ENCODE measurements at regions not wholly inside any gene's neighbourhood (a gene's known extent, or its start where the extent isn't known, plus 50 kb on each side); places are given as distances from the start of the nearest gene placed in this dataset.

GRCh38 chr13:55516610-55517009 is 1624.1 kb upstream of the PRR20A start:
- no peak for DNase-seq (ENCODE audit: low read depth)
- no peak for TF ChIP-seq CTCF (conservative IDR thresholded peaks at IDR 0.05; ENCODE audit: low read depth, low read length)
- H3K4me3 ChIP-seq (ENCODE audit: low read depth, low read length), result no peak overlapping the region

- H3K4me3 ChIP-seq (ENCODE audit: low read depth, low read length), result no peak overlapping the region
- no peak for TF ChIP-seq CTCF (conservative IDR thresholded peaks at IDR 0.05; ENCODE audit: low read depth, low read length)
- no peak for DNase-seq (ENCODE audit: low read depth)
Observed at GRCh38 chr13:55517312-55517711, 1623.4 kb upstream of the PRR20A start.

- no peak for TF ChIP-seq CTCF (conservative IDR thresholded peaks at IDR 0.05; ENCODE audit: low read depth, low read length)
- no peak overlapping the region for H3K4me3 ChIP-seq (ENCODE audit: low read depth, low read length)
- no peak for DNase-seq (ENCODE audit: low read depth)
Observed at GRCh38 chr13:55528434-55528833, 1612.3 kb upstream of the PRR20A start.

GRCh38 chr13:55534306-55534705 is 1606.4 kb upstream of the PRR20A start:
- DNase-seq (ENCODE audit: low read depth), result no peak
- TF ChIP-seq CTCF (conservative IDR thresholded peaks at IDR 0.05; ENCODE audit: low read depth, low read length), result no peak
- H3K4me3 ChIP-seq (ENCODE audit: low read depth, low read length), result no peak overlapping the region

- no peak for DNase-seq (ENCODE audit: low read depth)
- TF ChIP-seq CTCF (conservative IDR thresholded peaks at IDR 0.05; ENCODE audit: low read depth, low read length), result no peak
- H3K4me3 ChIP-seq (ENCODE audit: low read depth, low read length), result no peak overlapping the region
Observed at GRCh38 chr13:55538424-55538823, 1602.3 kb upstream of the PRR20A start.

- no peak overlapping the region for H3K4me3 ChIP-seq (ENCODE audit: low read depth, low read length)
- no peak for TF ChIP-seq CTCF (conservative IDR thresholded peaks at IDR 0.05; ENCODE audit: low read depth, low read length)
- DNase-seq (ENCODE audit: low read depth), result no peak
Observed at GRCh38 chr13:55543053-55543452, 1597.7 kb upstream of the PRR20A start.

GRCh38 chr13:55550624-55551023 is 1590.1 kb upstream of the PRR20A start:
- no peak for DNase-seq (ENCODE audit: low read depth)
- no peak overlapping the region for H3K4me3 ChIP-seq (ENCODE audit: low read depth, low read length)
- no peak for TF ChIP-seq CTCF (conservative IDR thresholded peaks at IDR 0.05; ENCODE audit: low read depth, low read length)
